Right lobe of liver (tissue), 6 donors: ENCODE measurements at regions not wholly inside any gene's neighbourhood (a gene's known extent, or its start where the extent isn't known, plus 50 kb on each side); places are given as distances from the start of the nearest gene placed in this dataset.
"Not testable (repeated sequence)": the region's sequence is repeated elsewhere in the genome, so short reads cannot be mapped to it uniquely, and the experiment has no call there.

Experiments
- ATAC-seq, 4 donors: fragments of 200-7000 bp; cut with Tn5 transposase; one replicate each; pipeline ENCODE4 v1.9.1; 2020; ENCODE audit warnings: mild to moderate bottlenecking in 4 of 4, moderate library complexity in 4 of 4
- DNase-seq, 3 donors: peaks; one replicate each; pipeline ENCODE4 v3.0.0-alpha.2; 2020
- H3K27ac ChIP-seq, 3 donors: fragments of 200-600 bp; one replicate each; pipeline ENCODE4 v1.8.0; 2022
- H3K27me3 ChIP-seq, 2 donors: fragments of 200-600 bp; one replicate each; pipeline ENCODE4 v1.8.0; 2022
- H3K36me3 ChIP-seq, 4 donors: fragments of 200-600 bp; sonication (generic) in 1 of 4; one replicate each; pipeline versions ENCODE4 v1.5.1 to v1.8.0; 2017 to 2022; ENCODE audit warnings: control low read depth in 1 of 4
- H3K4me1 ChIP-seq, 4 donors: fragments of 200-600 bp; sonication (generic) in 1 of 4; one replicate each; pipeline versions ENCODE4 v1.5.1 to v1.8.0; 2017 to 2022; ENCODE audit warnings: control low read depth in 1 of 4
- H3K4me3 ChIP-seq, 3 donors: fragments of 200-600 bp; one replicate each; pipeline ENCODE4 v1.8.0; 2022
- H3K9me3 ChIP-seq, 4 donors: fragments of 200-600 bp; sonication (generic) in 1 of 4; one replicate each; pipeline versions ENCODE4 v1.5.1 to v1.8.0; 2017 to 2022; ENCODE audit warnings: control low read depth in 1 of 4
- CTCF ChIP-seq, 4 donors: fragments of 200-600 bp in 3 of 4; fragments of 450-650 bp in 1 of 4; IDR thresholded peaks; one replicate each; pipeline versions ENCODE4 v1.5.1 to v1.8.0; 2016 to 2022; ENCODE audit warnings: antibody characterized with exemption in 4 of 4, mild to moderate bottlenecking in 2 of 4
- POLR2A ChIP-seq: fragments of 450-650 bp; IDR thresholded peaks from one replicate; pipeline ENCODE4 v1.6.1; 2017; ENCODE audit warnings: antibody characterized with exemption, mild to moderate bottlenecking
- WGBS: methylation state at CpG from one replicate; pipeline ENCODE4 v1.1.6; 2018; ENCODE audit warnings: low coverage, low lambda C conversion rate; ENCODE audit not compliant: insufficient coverage; ENCODE audit errors: missing lambda C conversion rate; 5-methylcytosine and 5-hydroxymethylcytosine counted together
- intact Hi-C, 2 donors: fragments of 100-400 bp; cut with DNase I; formaldehyde crosslinking; loops; one replicate each; pipeline versions ENCODE4 v1.11.2 to v1.14.1; 2022
- donor health status: DM: no; HTN: yes; CAD: no.
- donor health status: DM: no; HTN: no; CAD: no.
- donor health status: DM: no; HTN: no; CAD: no.
- donor health status: DM: no; HTN: yes; CAD: no.
- donor health status: DM: no; HTN: yes; CAD: no.

- no peaks in the 10 kb centered on the region for H3K9me3 ChIP-seq
- 80% methylated on average over 6 of the region's 10 CpGs for WGBS
- H3K4me3 ChIP-seq = no peak overlapping the region
- ATAC-seq (no peak), DNase-seq (no peak)
- no peak for TF ChIP-seq CTCF (IDR thresholded peaks at IDR 0.05)
- no peak for TF ChIP-seq POLR2A
- H3K27me3 ChIP-seq = no peaks in the 10 kb centered on the region
- H3K27ac ChIP-seq = no peak overlapping the region
- peaks cover 0 to 2% (median 0%) of the 10 kb centered on the region in 4 donors for H3K36me3 ChIP-seq
- intact Hi-C loops = no loop called here
- no peaks in the 10 kb centered on the region for H3K4me1 ChIP-seq
Measured at GRCh38 chr1:232417636-232418248, 212.2 kb downstream of the SIPA1L2 start.

GRCh38 chr1:232416026-232416568 lies 213.8 kb downstream of the SIPA1L2 start:
- 79% methylated on average over 4 of the region's 8 CpGs for WGBS
- TF ChIP-seq POLR2A = no peak
- TF ChIP-seq CTCF (IDR thresholded peaks at IDR 0.05) = no peak
- H3K4me3 ChIP-seq = no peak overlapping the region
- peaks cover 0 to 2% (median 0%) of the 10 kb centered on the region in 4 donors for H3K36me3 ChIP-seq
- no peak for DNase-seq
- no peak overlapping the region for H3K27ac ChIP-seq
- H3K4me1 ChIP-seq = no peaks in the 10 kb centered on the region
- no peaks in the 10 kb centered on the region for H3K27me3 ChIP-seq
- no peak for ATAC-seq
- no peaks in the 10 kb centered on the region for H3K9me3 ChIP-seq
- intact Hi-C loops = no loop called here

DNA sequence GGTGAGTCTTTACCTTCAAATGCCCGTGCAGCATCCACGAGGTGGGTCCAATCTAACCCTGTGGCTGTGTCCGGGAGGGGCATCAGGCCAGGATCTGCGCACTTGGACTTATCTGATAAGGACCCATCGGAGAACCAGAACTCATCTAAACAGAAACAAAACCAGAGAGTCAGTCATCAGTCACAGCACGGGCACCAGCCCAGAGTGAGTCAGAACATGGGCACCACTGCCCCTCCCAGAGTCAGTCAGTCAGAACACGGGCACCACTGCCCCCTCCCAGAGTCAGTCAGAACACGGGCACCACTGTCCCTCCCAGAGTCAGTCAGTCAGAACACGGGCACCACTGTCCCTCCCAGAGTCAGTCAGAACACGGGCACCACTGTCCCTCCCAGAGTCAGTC lies 214.5 kb downstream of the SIPA1L2 start:
- intact Hi-C loops, ATAC-seq, H3K36me3 ChIP-seq, H3K4me1 ChIP-seq, DNase-seq, H3K4me3 ChIP-seq, H3K27me3 ChIP-seq, H3K27ac ChIP-seq, H3K9me3 ChIP-seq: not testable (repeated sequence)
- WGBS = no CpG with 5 or more reads among the region's 10 CpGs

DNA sequence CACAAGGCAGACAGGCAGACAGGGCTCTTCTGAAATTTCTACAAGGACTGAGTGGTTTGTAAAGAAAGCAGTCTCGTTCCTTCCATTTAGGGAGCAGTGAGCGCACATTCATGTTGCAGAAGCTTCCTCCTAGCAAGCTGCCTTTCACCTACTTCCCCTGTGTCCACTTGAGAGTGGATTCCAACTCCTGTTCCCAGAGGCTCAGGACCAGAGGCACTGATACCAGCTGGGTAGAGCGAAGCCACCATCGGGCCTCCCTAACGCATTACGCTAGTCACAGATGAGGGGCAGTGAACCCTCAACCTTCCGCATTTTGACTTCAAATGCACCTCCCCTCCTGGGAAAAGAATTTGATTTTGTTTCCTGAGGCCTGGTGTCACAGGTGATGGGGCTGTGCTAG lies 215.8 kb downstream of the SIPA1L2 start:
- no peak for DNase-seq
- no CpG with 5 or more reads among the region's 7 CpGs for WGBS

More for the DNA sequence above, 215.8 kb downstream of the SIPA1L2 start:
- intact Hi-C loops = no loop called here
- Histone ChIP-seq H3K36me3 (no peaks in the 10 kb centered on the region), H3K27ac (no peak overlapping the region), H3K9me3 (no peaks in the 10 kb centered on the region), H3K4me3 (no peak overlapping the region), H3K27me3 (no peaks in the 10 kb centered on the region), H3K4me1 (no peaks in the 10 kb centered on the region)
- ATAC-seq = no peak
- TF ChIP-seq CTCF (IDR thresholded peaks at IDR 0.05) (no peak), POLR2A (no peak)
